Glutamatergic neuron (in vitro differentiated cells): ENCODE measurements at regions not wholly inside any gene's neighbourhood (a gene's known extent, or its start where the extent isn't known, plus 50 kb on each side); places are given as distances from the start of the nearest gene placed in this dataset.

Experiments
- DNase-seq: peaks from one replicate; pipeline ENCODE4 v3.0.0; 2022
- H3K27ac Mint-ChIP-seq: one replicate; pipeline ENCODE4 v1.8.0; 2020; ENCODE audit warnings: mild to moderate bottlenecking, mixed read lengths, inconsistent platforms; ENCODE audit not compliant: unreplicated experiment
- H3K27me3 Mint-ChIP-seq: one replicate; pipeline ENCODE4 v1.8.0; 2020; ENCODE audit warnings: mild to moderate bottlenecking, moderate library complexity, mixed read lengths, inconsistent platforms; ENCODE audit not compliant: unreplicated experiment
- H3K36me3 Mint-ChIP-seq: one replicate; pipeline ENCODE4 v1.8.0; 2020; ENCODE audit warnings: mild to moderate bottlenecking, mixed read lengths, inconsistent platforms; ENCODE audit not compliant: unreplicated experiment
- H3K4me1 Mint-ChIP-seq: one replicate; pipeline ENCODE4 v1.8.0; 2020; ENCODE audit warnings: mild to moderate bottlenecking, low read depth, mixed read lengths, inconsistent platforms; ENCODE audit not compliant: unreplicated experiment
- H3K4me3 Mint-ChIP-seq: one replicate; pipeline ENCODE4 v1.8.0; 2020; ENCODE audit warnings: mild to moderate bottlenecking, mixed read lengths, inconsistent platforms; ENCODE audit not compliant: unreplicated experiment
- H3K9me3 Mint-ChIP-seq: one replicate; pipeline ENCODE4 v1.8.0; 2020; ENCODE audit warnings: mild to moderate bottlenecking, moderate library complexity, mixed read lengths, inconsistent platforms; ENCODE audit not compliant: unreplicated experiment
- TF ChIP-seq, protein P1 (sequence below): fragments of 200-600 bp; sonication (generic); IDR thresholded peaks from one replicate; pipeline ENCODE4 v1.5.0; 2021; ENCODE audit not compliant: partially characterized antibody, unreplicated experiment

DNA sequence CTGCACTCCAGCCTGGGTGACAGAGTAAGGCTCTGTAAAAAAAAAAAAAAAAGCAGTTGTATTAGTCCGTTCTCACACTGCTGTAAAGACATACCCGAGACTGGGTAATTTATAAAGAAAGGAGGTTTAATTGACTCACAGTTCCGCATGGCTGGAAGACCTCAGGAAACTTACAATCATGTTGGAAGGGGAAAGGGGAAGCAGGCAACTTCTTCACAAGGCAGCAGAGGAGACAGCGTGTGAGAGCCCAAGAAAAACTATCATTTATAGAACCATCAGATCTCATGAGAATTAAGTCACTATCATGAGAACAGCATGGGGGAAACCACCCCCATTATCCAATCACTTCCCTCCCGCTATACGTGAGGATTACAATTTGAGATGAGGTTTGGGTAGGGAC is 151.7 kb upstream of the NR5A2 start:
- Mint-ChIP-seq H3K4me1 (no peaks in the 10 kb centered on the region), H3K27ac (no peak overlapping the region), H3K27me3 (no peaks in the 10 kb centered on the region), H3K36me3 (no peaks in the 10 kb centered on the region), H3K9me3 (no peaks in the 10 kb centered on the region), H3K4me3 (no peak overlapping the region)
- TF ChIP-seq, protein P1, sequence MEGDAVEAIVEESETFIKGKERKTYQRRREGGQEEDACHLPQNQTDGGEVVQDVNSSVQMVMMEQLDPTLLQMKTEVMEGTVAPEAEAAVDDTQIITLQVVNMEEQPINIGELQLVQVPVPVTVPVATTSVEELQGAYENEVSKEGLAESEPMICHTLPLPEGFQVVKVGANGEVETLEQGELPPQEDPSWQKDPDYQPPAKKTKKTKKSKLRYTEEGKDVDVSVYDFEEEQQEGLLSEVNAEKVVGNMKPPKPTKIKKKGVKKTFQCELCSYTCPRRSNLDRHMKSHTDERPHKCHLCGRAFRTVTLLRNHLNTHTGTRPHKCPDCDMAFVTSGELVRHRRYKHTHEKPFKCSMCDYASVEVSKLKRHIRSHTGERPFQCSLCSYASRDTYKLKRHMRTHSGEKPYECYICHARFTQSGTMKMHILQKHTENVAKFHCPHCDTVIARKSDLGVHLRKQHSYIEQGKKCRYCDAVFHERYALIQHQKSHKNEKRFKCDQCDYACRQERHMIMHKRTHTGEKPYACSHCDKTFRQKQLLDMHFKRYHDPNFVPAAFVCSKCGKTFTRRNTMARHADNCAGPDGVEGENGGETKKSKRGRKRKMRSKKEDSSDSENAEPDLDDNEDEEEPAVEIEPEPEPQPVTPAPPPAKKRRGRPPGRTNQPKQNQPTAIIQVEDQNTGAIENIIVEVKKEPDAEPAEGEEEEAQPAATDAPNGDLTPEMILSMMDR: no peak
- DNase-seq: no peak

DNA sequence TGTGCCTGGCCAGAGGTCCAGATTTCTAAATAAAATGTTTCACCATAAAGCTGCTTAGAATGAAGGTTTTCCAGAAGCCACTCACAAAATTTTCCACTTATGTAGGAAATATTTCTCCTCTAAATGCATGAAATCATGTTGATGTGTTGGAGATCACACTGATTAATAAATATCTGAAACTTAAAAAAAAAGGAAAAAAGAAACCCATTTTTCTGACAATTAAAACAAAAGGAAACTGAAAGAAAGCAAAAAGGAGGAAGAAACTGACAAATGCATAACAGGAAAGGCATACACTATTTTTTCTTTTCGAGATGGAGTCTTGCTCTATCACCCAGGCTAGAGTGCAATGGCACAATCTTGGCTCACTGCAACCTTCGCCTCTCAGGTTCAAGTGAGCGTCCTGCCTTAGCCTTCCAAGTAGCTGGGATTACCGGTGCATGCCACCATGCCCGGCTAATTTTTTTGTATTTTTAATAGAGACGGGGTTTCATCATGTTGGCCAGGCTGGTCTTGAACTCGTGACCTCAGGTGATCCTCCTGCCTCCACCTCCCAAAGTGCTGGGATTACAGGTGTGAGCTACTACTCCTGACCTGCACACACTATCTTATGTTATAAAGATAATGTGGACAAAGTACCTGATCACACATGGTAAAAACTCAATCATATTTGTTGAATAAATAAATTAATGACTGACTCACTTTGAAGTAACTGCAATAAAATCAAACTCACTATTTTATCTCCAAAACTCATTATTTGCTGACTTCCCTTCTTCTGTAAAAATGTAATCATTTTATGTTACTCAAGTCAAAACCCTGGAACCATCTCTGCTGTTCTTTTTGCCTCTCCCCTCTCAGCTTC is 149.8 kb upstream of the NR5A2 start:
- Mint-ChIP-seq H3K4me1 (no peaks in the 10 kb centered on the region), H3K36me3 (no peaks in the 10 kb centered on the region), H3K27me3 (no peaks in the 10 kb centered on the region), H3K27ac (no peak overlapping the region), H3K9me3 (no peaks in the 10 kb centered on the region), H3K4me3 (no peak overlapping the region)
- no peak for DNase-seq
- TF ChIP-seq, protein P1: no peak

DNA sequence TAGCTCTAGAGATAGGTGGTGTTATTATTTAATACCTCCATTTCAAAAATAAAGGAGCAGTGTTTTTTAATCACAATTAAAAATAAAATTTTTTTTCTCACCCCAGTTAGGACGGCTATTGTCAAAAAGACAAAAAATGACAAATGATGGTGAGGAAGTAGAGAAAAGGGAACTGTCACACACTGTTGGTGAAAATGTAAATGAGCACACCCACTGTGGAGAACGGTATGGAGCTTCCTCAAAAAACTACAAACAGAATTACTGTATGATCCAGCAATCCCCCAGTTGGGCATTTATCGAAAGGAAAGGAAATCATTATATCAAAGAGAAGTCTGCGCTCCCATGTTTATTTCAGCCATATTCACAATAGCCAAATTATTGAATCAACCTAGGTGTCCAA is 148.7 kb upstream of the NR5A2 start:
- H3K9me3 Mint-ChIP-seq: peaks cover 3% of the 10 kb centered on the region
- TF ChIP-seq, protein P1: no peak

DNA sequence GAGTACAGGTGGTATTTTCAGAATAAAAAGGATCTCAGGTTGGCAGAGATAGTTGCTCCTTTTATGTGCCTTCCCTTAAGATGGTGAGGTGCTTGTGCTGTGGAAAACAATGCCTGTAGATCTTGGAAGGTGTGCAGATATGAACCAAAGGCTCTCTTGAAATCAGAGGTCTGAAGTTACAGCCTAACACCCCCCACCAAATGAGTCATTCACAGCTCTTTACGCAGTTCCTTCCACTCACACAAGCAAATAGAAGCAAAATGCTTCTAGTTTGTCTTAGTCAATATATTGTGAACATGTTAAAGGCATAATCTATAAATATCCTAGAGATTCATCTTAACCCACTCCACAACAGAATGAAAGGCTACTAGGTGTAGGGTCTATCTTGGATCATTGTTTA is 128.9 kb upstream of the NR5A2 start:
- Mint-ChIP-seq H3K9me3 (no peaks in the 10 kb centered on the region), H3K36me3 (no peaks in the 10 kb centered on the region), H3K4me1 (no peaks in the 10 kb centered on the region), H3K27ac (no peak overlapping the region), H3K4me3 (no peak overlapping the region), H3K27me3 (no peaks in the 10 kb centered on the region)
- no peak for DNase-seq
- TF ChIP-seq, protein P1: no peak

More for the DNA sequence above, 148.7 kb upstream of the NR5A2 start:
- H3K27me3 Mint-ChIP-seq: no peaks in the 10 kb centered on the region
- no peak for DNase-seq
- no peaks in the 10 kb centered on the region for H3K36me3 Mint-ChIP-seq
- H3K4me1 Mint-ChIP-seq: no peaks in the 10 kb centered on the region
- no peak overlapping the region for H3K4me3 Mint-ChIP-seq
- no peak overlapping the region for H3K27ac Mint-ChIP-seq

DNA sequence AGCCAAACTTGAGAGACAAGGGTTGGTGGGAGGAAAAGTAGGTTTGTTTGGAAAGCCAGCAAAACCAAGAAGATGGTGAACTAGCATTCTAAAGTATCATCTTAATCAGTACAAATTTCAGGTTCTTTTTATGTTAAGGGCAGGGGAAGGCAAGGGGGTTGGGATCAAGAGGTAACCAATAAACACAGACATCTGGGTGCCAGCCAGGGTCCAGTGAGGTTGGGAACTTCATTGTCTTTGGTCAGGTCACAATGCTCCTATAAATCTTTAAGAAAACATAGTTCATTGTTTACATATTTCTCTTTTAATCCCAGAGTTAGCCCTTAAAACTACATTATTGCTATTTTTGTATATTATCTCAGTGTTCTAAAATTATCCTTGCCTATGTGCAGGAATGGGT is 126.2 kb upstream of the NR5A2 start:
- H3K27me3 Mint-ChIP-seq: no peaks in the 10 kb centered on the region
- no peak overlapping the region for H3K4me3 Mint-ChIP-seq
- no peaks in the 10 kb centered on the region for H3K4me1 Mint-ChIP-seq
- DNase-seq: no peak
- TF ChIP-seq, protein P1: no peak
- peaks cover 4% of the 10 kb centered on the region for H3K9me3 Mint-ChIP-seq
- peaks cover 7% of the 10 kb centered on the region for H3K36me3 Mint-ChIP-seq
- H3K27ac Mint-ChIP-seq: no peak overlapping the region
